ENCODE measurements at regions not wholly inside any gene's neighbourhood (a gene's known extent, or its start where the extent isn't known, plus 50 kb on each side); places are given as distances from the start of the nearest gene placed in this dataset.

GRCh38 chr3:24952388-24952787, 457.7 kb upstream of the THRB start:
- no peak for TF ChIP-seq CTCF (IDR thresholded peaks at IDR 0.05; ENCODE audit: control extremely low read depth in 1 of 3, insufficient read depth in 1 of 3, low read depth in 1 of 3, low read length in 3 of 3)
- TF ChIP-seq EGR1 (IDR thresholded peaks at IDR 0.05; ENCODE audit: borderline replicate concordance, low read depth, low read length), result 0 out of 2 replicates have a peak, but pooled peaks have one; percentile 15
- TF ChIP-seq EZH2 (IDR thresholded peaks at IDR 0.05; ENCODE audit: low read depth, low read length, severe bottlenecking), result no peak
- peak in 1 of 2 experiments; percentile 71; a peak in 1 of 3 replicates for TF ChIP-seq EP300 (IDR thresholded peaks at IDR 0.05; ENCODE audit: borderline replicate concordance in 1 of 2, low read depth in 2 of 2, low read length in 2 of 2)
- no peak for TF ChIP-seq TAF1 (IDR thresholded peaks at IDR 0.05; ENCODE audit: low read depth, low read length)
- TF ChIP-seq ATF2 (IDR thresholded peaks at IDR 0.05; ENCODE audit: low read length), result 0 out of 2 replicates have a peak, but pooled peaks have one; percentile 70
- TF ChIP-seq CREB1 (IDR thresholded peaks at IDR 0.05), result no peak
- TF ChIP-seq POLR2AphosphoS5 (IDR thresholded peaks at IDR 0.05; ENCODE audit: low read depth, low read length), result peak; percentile 91
- TF ChIP-seq POLR2A (IDR thresholded peaks at IDR 0.05; ENCODE audit: control extremely low read depth in 1 of 2, low read depth in 2 of 2, low read length in 2 of 2), result no peak
- no peak for TF ChIP-seq FOSL1 (IDR thresholded peaks at IDR 0.05; ENCODE audit: insufficient read depth, low read depth, low read length)
- TF ChIP-seq RXRA (IDR thresholded peaks at IDR 0.05; ENCODE audit: insufficient read depth, low read depth, low read length), result peak; percentile 73; the same call in 1 of the 2 replicates

Measured in H1 (cell line).